MM.1S (cell line): ENCODE measurements at regions not wholly inside any gene's neighbourhood (a gene's known extent, or its start where the extent isn't known, plus 50 kb on each side); places are given as distances from the start of the nearest gene placed in this dataset.

Experiments used
- DNase-seq: peaks from one replicate; pipeline ENCODE4 v3.0.0-alpha.2; 2015
- H2AFZ ChIP-seq: fragments of 300-600 bp; sonication (generic); 2 replicates; pipeline ENCODE4 v1.6.0; 2016; ENCODE audit warnings: antibody characterized with exemption, low read length
- H3F3A ChIP-seq: fragments of 300-600 bp; sonication (generic); 2 replicates; pipeline ENCODE4 v1.6.1; 2016; ENCODE audit warnings: mild to moderate bottlenecking, antibody characterized with exemption, low read length, moderate library complexity, mixed read lengths; ENCODE audit not compliant: insufficient read depth
- H3K27ac ChIP-seq: fragments of 300-600 bp; sonication (generic); 2 replicates; pipeline ENCODE4 v1.5.1; 2016; ENCODE audit warnings: mild to moderate bottlenecking, low read length
- H3K27me3 ChIP-seq: fragments of 300-600 bp; sonication (generic); replicated peaks from 2 replicates; pipeline ENCODE4 v1.6.0; 2016; ENCODE audit warnings: low read length; ENCODE audit not compliant: insufficient read depth
- H3K36me3 ChIP-seq: fragments of 300-600 bp; sonication (generic); replicated peaks from 2 replicates; pipeline ENCODE4 v1.6.1; 2016; ENCODE audit warnings: mild to moderate bottlenecking, low read length, mixed read lengths; ENCODE audit not compliant: insufficient read depth
- H3K4me1 ChIP-seq: fragments of 300-600 bp; sonication (generic); 2 replicates; pipeline ENCODE4 v1.6.1; 2016; ENCODE audit warnings: low read length, mixed read lengths
- H3K4me2 ChIP-seq: fragments of 300-600 bp; sonication (generic); 2 replicates; pipeline ENCODE4 v1.6.0; 2016; ENCODE audit warnings: low read depth, low read length
- H3K4me3 ChIP-seq: fragments of 300-600 bp; sonication (generic); 2 replicates; pipeline ENCODE4 v1.5.1; 2016; ENCODE audit warnings: low read length, mixed read lengths
- H3K79me2 ChIP-seq: fragments of 300-600 bp; sonication (generic); 2 replicates; pipeline ENCODE4 v1.6.1; 2016; ENCODE audit warnings: mixed run types, low read length, mixed read lengths
- H3K9ac ChIP-seq: fragments of 300-600 bp; sonication (generic); 2 replicates; pipeline ENCODE4 v1.6.1; 2016; ENCODE audit warnings: low read length, mixed read lengths
- H3K9me2 ChIP-seq: fragments of 300-600 bp; sonication (generic); replicated peaks from 2 replicates; pipeline ENCODE4 v1.6.1; 2016; ENCODE audit warnings: mild to moderate bottlenecking, low read length, mixed read lengths; ENCODE audit not compliant: insufficient read depth
- H3K9me3 ChIP-seq: fragments of 300-600 bp; sonication (generic); replicated peaks from 2 replicates; pipeline ENCODE4 v1.6.1; 2016; ENCODE audit warnings: mild to moderate bottlenecking, low read length, mixed read lengths; ENCODE audit not compliant: insufficient read depth
- H4K20me1 ChIP-seq: fragments of 300-600 bp; sonication (generic); 2 replicates; pipeline ENCODE4 v1.6.1; 2016; ENCODE audit warnings: mild to moderate bottlenecking, low read length, moderate library complexity, mixed read lengths; ENCODE audit not compliant: insufficient read depth
- EZH2 ChIP-seq: fragments of 300-600 bp; sonication (generic); optimal IDR thresholded peaks from 2 replicates; pipeline ENCODE3; 2017; ENCODE audit warnings: low read depth, mild to moderate bottlenecking, antibody characterized with exemption, low read length, mixed read lengths
- EZH2phosphoT487 ChIP-seq: fragments of 300-600 bp; sonication (generic); IDR thresholded peaks from 2 replicates; pipeline ENCODE4 v1.6.1; 2018; ENCODE audit warnings: antibody characterized with exemption, low read length
- TF ChIP-seq, protein P1 (sequence below): fragments of 300-600 bp; sonication (generic); IDR thresholded peaks from 2 replicates; pipeline ENCODE4 v1.5.1; 2016; ENCODE audit warnings: antibody characterized with exemption, low read length, mixed read lengths

GRCh38 chr7:128166603-128167041, 74.5 kb upstream of the LEP start:
- H3F3A ChIP-seq = no peaks in the 10 kb centered on the region
- H3K4me3 ChIP-seq = peak overlapping the region; percentile 54
- DNase-seq = no peak
- no peak overlapping the region for H3K9ac ChIP-seq
- no peaks in the 10 kb centered on the region for H3K9me3 ChIP-seq
- no peaks in the 10 kb centered on the region for H4K20me1 ChIP-seq
- H3K4me1 ChIP-seq = no peaks in the 10 kb centered on the region
- H2AFZ ChIP-seq = peak overlapping the region; percentile 18; the same call in 1 of the 2 replicates
- no peak for TF ChIP-seq EZH2
- TF ChIP-seq, protein P1, sequence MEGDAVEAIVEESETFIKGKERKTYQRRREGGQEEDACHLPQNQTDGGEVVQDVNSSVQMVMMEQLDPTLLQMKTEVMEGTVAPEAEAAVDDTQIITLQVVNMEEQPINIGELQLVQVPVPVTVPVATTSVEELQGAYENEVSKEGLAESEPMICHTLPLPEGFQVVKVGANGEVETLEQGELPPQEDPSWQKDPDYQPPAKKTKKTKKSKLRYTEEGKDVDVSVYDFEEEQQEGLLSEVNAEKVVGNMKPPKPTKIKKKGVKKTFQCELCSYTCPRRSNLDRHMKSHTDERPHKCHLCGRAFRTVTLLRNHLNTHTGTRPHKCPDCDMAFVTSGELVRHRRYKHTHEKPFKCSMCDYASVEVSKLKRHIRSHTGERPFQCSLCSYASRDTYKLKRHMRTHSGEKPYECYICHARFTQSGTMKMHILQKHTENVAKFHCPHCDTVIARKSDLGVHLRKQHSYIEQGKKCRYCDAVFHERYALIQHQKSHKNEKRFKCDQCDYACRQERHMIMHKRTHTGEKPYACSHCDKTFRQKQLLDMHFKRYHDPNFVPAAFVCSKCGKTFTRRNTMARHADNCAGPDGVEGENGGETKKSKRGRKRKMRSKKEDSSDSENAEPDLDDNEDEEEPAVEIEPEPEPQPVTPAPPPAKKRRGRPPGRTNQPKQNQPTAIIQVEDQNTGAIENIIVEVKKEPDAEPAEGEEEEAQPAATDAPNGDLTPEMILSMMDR = no peak
- H3K27me3 ChIP-seq = peaks cover 50% of the 10 kb centered on the region
- no peaks in the 10 kb centered on the region for H3K36me3 ChIP-seq
- peak overlapping the region; percentile 84 for H3K4me2 ChIP-seq
- H3K9me2 ChIP-seq = no peaks in the 10 kb centered on the region
- no peak overlapping the region for H3K27ac ChIP-seq
- no peaks in the 10 kb centered on the region for H3K79me2 ChIP-seq

GRCh38 chr7:128167042-128167701, 73.9 kb upstream of the LEP start:
- Histone ChIP-seq H3K27ac (no peak overlapping the region), H3K9me2 (no peaks in the 10 kb centered on the region), H2AFZ (peak overlapping the region; percentile 18; the same call in 1 of the 2 replicates), H3F3A (no peaks in the 10 kb centered on the region), H3K79me2 (no peaks in the 10 kb centered on the region), H3K9me3 (no peaks in the 10 kb centered on the region), H3K27me3 (peaks cover 50% of the 10 kb centered on the region), H3K4me1 (no peaks in the 10 kb centered on the region), H4K20me1 (no peaks in the 10 kb centered on the region), H3K4me3 (peak overlapping the region; percentile 54), H3K9ac (no peak overlapping the region), H3K36me3 (no peaks in the 10 kb centered on the region), H3K4me2 (peak overlapping the region; percentile 84)
- TF ChIP-seq, protein P1 = no peak
- TF ChIP-seq EZH2 = no peak
- TF ChIP-seq EZH2phosphoT487 = no peak
- no peak for DNase-seq

DNA sequence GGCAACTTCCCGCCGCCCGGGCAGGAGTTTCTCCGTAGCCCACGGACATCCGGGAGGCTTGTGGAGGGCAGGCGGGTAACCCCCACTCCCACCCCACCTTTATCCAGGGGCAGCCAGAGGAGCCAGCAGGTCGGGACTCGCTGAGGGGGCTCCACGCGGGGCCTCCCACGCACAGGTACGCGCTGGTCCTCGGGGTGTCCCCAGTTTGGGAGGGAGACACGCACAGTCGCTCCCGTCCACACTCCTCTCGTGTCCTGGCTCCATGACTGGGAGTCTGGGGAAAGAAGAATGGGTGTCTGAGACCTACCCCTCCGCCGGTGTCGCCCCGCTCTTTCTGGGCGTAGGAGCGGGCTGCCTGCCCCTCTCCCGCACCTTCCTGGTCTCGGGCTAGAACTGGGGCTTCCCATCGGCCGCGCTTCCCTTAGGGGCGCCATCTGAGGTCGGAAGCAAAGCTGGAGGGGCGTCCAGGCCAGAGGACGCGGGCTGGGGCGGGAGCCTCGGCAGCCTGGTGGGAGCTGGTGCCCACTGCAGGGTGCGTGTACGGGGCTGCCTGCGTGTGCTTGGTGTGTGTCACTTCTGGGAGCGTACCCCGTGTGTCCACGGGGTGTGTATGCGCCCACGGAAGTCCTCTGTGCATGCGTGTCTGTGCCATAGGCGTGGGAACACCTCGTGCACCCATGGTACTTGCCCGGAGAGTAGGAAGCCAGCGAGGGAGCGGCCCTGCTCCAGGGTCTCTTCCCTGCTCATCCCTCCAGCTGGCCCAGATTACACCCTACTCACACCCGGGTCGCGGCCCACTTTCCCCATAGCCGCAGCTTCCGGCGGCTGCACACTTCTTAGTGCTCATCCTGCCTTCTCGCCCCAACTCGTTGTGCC, 73.0 kb upstream of the LEP start:
- no peaks in the 10 kb centered on the region for H3K79me2 ChIP-seq
- no peak overlapping the region for H3K4me3 ChIP-seq
- H3F3A ChIP-seq = no peaks in the 10 kb centered on the region
- H3K27me3 ChIP-seq = peaks cover 50% of the 10 kb centered on the region
- H3K9ac ChIP-seq = no peak overlapping the region
- H3K9me2 ChIP-seq = no peaks in the 10 kb centered on the region
- no peak overlapping the region for H3K27ac ChIP-seq
- H3K4me1 ChIP-seq = no peaks in the 10 kb centered on the region
- TF ChIP-seq, protein P1 = no peak
- TF ChIP-seq EZH2phosphoT487 (no peak), EZH2 (no peak)
- H3K9me3 ChIP-seq = no peaks in the 10 kb centered on the region
- no peaks in the 10 kb centered on the region for H3K36me3 ChIP-seq
- no peak for DNase-seq
- H2AFZ ChIP-seq = no peak overlapping the region
- no peaks in the 10 kb centered on the region for H4K20me1 ChIP-seq
- H3K4me2 ChIP-seq = peak overlapping the region; percentile 10; the same call in 1 of the 2 replicates
